ENCODE measurements at regions not wholly inside any gene's neighbourhood (a gene's known extent, or its start where the extent isn't known, plus 50 kb on each side); places are given as distances from the start of the nearest gene placed in this dataset.

GRCh38 chr2:146203064-146203624 lies 1641.7 kb upstream of the ACVR2A start:
- WGBS (ENCODE audit: insufficient coverage): no CpG with 5 or more reads among the region's 5 CpGs
- TF ChIP-seq EZH2 (IDR thresholded peaks at IDR 0.05; ENCODE audit: borderline replicate concordance, insufficient read depth, low read depth, low read length, poor library complexity, severe bottlenecking) (no peak), CTCF (IDR thresholded peaks at IDR 0.05) (no peak)
- CTCF ChIA-PET: no interaction called here

GRCh38 chr2:146193619-146194018 lies 1651.2 kb upstream of the ACVR2A start:
- no peaks in the 10 kb centered on the region for H3K4me1 ChIP-seq (ENCODE audit: control insufficient read depth in 2 of 2, insufficient read depth in 2 of 2, low read length in 2 of 2)
- H3K27ac ChIP-seq (ENCODE audit: low read length in 2 of 2): no peak overlapping the region
- H4K20me1 ChIP-seq (ENCODE audit: control insufficient read depth, insufficient read depth, low read length, poor library complexity, severe bottlenecking): no peaks in the 10 kb centered on the region
- POLR2A ChIA-PET: no interaction called here
- Mint-ChIP-seq H3K4me1 (no peaks in the 10 kb centered on the region), H3K27ac (no peak overlapping the region), H3K4me3 (no peak overlapping the region), H3K9me3 (ENCODE audit: insufficient read depth) (no peaks in the 10 kb centered on the region), H3K27me3 (no peaks in the 10 kb centered on the region)
- ATAC-seq (ENCODE audit: low read depth) (no peak), DNase-seq (no peak)
- TF ChIP-seq EZH2 (IDR thresholded peaks at IDR 0.05; ENCODE audit: borderline replicate concordance, insufficient read depth, low read depth, low read length, poor library complexity, severe bottlenecking): no peak
- no peak for TF ChIP-seq CTCF (IDR thresholded peaks at IDR 0.05)
- H3K9ac ChIP-seq (ENCODE audit: low read length): no peak overlapping the region
- intact Hi-C loops (cut with micrococcal nuclease): no loop called here
- H3K36me3 ChIP-seq (replicated peaks in 1 of 2; ENCODE audit: control extremely low read depth in 1 of 2, control insufficient read depth in 1 of 2, extremely low read depth in 1 of 2, insufficient read depth in 2 of 2, low read length in 1 of 2): no peaks in the 10 kb centered on the region
- H3K4me2 ChIP-seq (replicated peaks; ENCODE audit: low read depth, low read length, poor library complexity, severe bottlenecking): no peak overlapping the region
- no peaks in the 10 kb centered on the region for H3K79me2 ChIP-seq (ENCODE audit: control insufficient read depth, insufficient read depth, low read length)
- H2AFZ ChIP-seq (ENCODE audit: insufficient read depth, low read depth, low read length, poor library complexity, severe bottlenecking): no peak overlapping the region
- CTCF ChIA-PET: no interaction called here
- H3K4me3 ChIP-seq (ENCODE audit: control extremely low read depth in 1 of 5, extremely low read depth in 1 of 5, insufficient read depth in 1 of 5, low read depth in 2 of 5, low read length in 4 of 5): no peak overlapping the region
- no peaks in the 10 kb centered on the region for H3K9me3 ChIP-seq (ENCODE audit: control extremely low read depth in 1 of 3, control insufficient read depth in 2 of 3, insufficient read depth in 1 of 3, low read length in 2 of 3)
- no peaks in the 10 kb centered on the region for H3K27me3 ChIP-seq (replicated peaks in 1 of 4; ENCODE audit: control extremely low read depth in 1 of 4, control insufficient read depth in 3 of 4, insufficient read depth in 4 of 4, low read length in 3 of 4)

More at GRCh38 chr2:146203064-146203624, 1641.7 kb upstream of the ACVR2A start:
- Histone ChIP-seq H3K4me1 (ENCODE audit: control insufficient read depth in 2 of 2, insufficient read depth in 2 of 2, low read length in 2 of 2) (no peaks in the 10 kb centered on the region), H3K79me2 (ENCODE audit: control insufficient read depth, insufficient read depth, low read length) (no peaks in the 10 kb centered on the region), H4K20me1 (ENCODE audit: control insufficient read depth, insufficient read depth, low read length, poor library complexity, severe bottlenecking) (no peaks in the 10 kb centered on the region), H2AFZ (ENCODE audit: insufficient read depth, low read depth, low read length, poor library complexity, severe bottlenecking) (no peak overlapping the region), H3K9me3 (ENCODE audit: control extremely low read depth in 1 of 3, control insufficient read depth in 2 of 3, insufficient read depth in 1 of 3, low read length in 2 of 3) (peaks cover 0 to 1% (median 0%) of the 10 kb centered on the region in 3 donors), H3K4me2 (replicated peaks; ENCODE audit: low read depth, low read length, poor library complexity, severe bottlenecking) (no peak overlapping the region), H3K9ac (ENCODE audit: low read length) (no peak overlapping the region), H3K27me3 (replicated peaks in 1 of 4; ENCODE audit: control extremely low read depth in 1 of 4, control insufficient read depth in 3 of 4, insufficient read depth in 4 of 4, low read length in 3 of 4) (no peaks in the 10 kb centered on the region), H3K27ac (ENCODE audit: low read length in 2 of 2) (no peak overlapping the region), H3K4me3 (ENCODE audit: control extremely low read depth in 1 of 5, extremely low read depth in 1 of 5, insufficient read depth in 1 of 5, low read depth in 2 of 5, low read length in 4 of 5) (no peak overlapping the region), H3K36me3 (replicated peaks in 1 of 2; ENCODE audit: control extremely low read depth in 1 of 2, control insufficient read depth in 1 of 2, extremely low read depth in 1 of 2, insufficient read depth in 2 of 2, low read length in 1 of 2) (no peaks in the 10 kb centered on the region)
- no peaks in the 10 kb centered on the region for H3K9me3 Mint-ChIP-seq (ENCODE audit: insufficient read depth)
- intact Hi-C loops (cut with micrococcal nuclease): no loop called here
- H3K27ac Mint-ChIP-seq: no peak overlapping the region
- H3K4me1 Mint-ChIP-seq: no peaks in the 10 kb centered on the region
- H3K27me3 Mint-ChIP-seq: no peaks in the 10 kb centered on the region
- ATAC-seq (ENCODE audit: low read depth) (no peak), DNase-seq (no peak)
- POLR2A ChIA-PET: no interaction called here
- H3K4me3 Mint-ChIP-seq: no peak overlapping the region
